ENCODE measurements at regions not wholly inside any gene's neighbourhood (a gene's known extent, or its start where the extent isn't known, plus 50 kb on each side); places are given as distances from the start of the nearest gene placed in this dataset.

DNA sequence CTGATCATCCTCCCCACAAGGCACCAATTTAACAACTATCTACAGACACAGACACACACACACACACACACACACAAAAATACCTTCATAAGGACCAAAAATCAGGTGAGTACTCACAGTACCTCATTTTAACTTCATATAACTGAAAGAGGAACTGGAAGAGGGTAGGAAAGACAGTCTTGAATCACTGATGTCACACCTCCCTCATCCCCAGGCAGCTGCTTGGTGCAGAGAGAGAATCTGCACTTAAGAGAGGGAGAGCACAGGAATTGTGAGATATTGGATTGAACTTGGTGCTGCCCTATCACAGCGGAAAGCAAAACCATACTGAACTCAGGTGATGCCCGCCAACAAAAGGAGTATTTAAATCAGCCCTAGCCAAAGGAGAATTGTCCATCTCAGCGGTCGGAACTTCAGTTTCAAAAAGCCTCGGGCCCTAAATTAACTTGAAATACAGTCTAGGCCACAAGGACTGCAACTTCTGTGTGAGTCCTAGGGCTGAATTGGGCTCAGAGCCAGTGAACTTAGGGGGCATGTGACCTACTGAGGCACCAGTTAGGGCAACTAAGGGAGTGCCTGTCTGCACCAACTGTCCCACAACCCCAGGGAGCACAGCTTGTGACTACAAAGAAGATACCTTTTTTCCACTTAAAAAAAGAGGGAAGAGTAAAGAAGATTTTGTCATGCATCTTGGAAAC, 211.1 kb downstream of the LRATD1 start:
- TF ChIP-seq, protein P1, sequence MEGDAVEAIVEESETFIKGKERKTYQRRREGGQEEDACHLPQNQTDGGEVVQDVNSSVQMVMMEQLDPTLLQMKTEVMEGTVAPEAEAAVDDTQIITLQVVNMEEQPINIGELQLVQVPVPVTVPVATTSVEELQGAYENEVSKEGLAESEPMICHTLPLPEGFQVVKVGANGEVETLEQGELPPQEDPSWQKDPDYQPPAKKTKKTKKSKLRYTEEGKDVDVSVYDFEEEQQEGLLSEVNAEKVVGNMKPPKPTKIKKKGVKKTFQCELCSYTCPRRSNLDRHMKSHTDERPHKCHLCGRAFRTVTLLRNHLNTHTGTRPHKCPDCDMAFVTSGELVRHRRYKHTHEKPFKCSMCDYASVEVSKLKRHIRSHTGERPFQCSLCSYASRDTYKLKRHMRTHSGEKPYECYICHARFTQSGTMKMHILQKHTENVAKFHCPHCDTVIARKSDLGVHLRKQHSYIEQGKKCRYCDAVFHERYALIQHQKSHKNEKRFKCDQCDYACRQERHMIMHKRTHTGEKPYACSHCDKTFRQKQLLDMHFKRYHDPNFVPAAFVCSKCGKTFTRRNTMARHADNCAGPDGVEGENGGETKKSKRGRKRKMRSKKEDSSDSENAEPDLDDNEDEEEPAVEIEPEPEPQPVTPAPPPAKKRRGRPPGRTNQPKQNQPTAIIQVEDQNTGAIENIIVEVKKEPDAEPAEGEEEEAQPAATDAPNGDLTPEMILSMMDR (IDR thresholded peaks at IDR 0.05) = no peak
- no peak for TF ChIP-seq EP300 (IDR thresholded peaks at IDR 0.05; ENCODE audit: borderline replicate concordance in 1 of 2, low read depth in 1 of 2, low read length in 1 of 2)
- no peak for TF ChIP-seq RXRA (IDR thresholded peaks at IDR 0.05; ENCODE audit: borderline replicate concordance, low read depth)
- TF ChIP-seq EZH2phosphoT487 (IDR thresholded peaks at IDR 0.05; ENCODE audit: borderline replicate concordance, low read depth) = no peak
- TF ChIP-seq TAF1 (IDR thresholded peaks at IDR 0.05; ENCODE audit: borderline replicate concordance, low read depth, low read length) = no peak
- TF ChIP-seq MXI1 (IDR thresholded peaks at IDR 0.05; ENCODE audit: low read depth, low read length) = no peak

Measured in SK-N-SH (cell line).